ENCODE measurements at regions not wholly inside any gene's neighbourhood (a gene's known extent, or its start where the extent isn't known, plus 50 kb on each side); places are given as distances from the start of the nearest gene placed in this dataset.

DNA sequence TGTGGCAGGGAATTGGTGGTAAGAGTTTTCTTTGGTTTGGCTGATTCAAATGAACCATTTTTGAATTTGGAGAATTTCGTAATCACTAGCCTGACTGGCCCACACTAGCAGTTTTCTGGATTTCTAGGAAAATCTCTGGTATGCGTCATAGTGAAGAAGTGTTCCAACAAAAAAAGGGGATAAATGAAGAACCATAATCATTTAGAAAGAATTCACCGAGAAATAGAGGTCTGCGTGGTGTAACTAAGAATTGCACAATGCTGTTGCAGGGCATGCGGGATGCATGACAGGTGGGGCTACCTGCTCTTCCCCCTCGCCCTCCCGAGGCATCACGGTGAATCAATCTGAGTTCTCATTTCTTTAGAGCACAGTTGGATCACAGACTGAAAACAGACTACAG is 232.3 kb upstream of the PAPPA start:
- H3K27ac ChIP-seq = no peak overlapping the region
- no peak overlapping the region for H3K4me3 ChIP-seq
- intact Hi-C loops (cut with DNase I; ENCODE audit: low total_unique reads) = no loop called here
- H3K36me3 ChIP-seq = no peaks in the 10 kb centered on the region
- TF ChIP-seq CTCF (IDR thresholded peaks at IDR 0.05) (no peak), POLR2A (IDR thresholded peaks at IDR 0.05) (no peak)
- no peaks in the 10 kb centered on the region for H3K27me3 ChIP-seq
- no peak for DNase-seq
- no peaks in the 10 kb centered on the region for H3K4me1 ChIP-seq
- no peaks in the 10 kb centered on the region for H3K9me3 ChIP-seq

- TF ChIP-seq POLR2A (IDR thresholded peaks at IDR 0.05) = no peak
- Histone ChIP-seq H3K36me3 (no peaks in the 10 kb centered on the region), H3K9me3 (no peaks in the 10 kb centered on the region), H3K27me3 (no peaks in the 10 kb centered on the region), H3K27ac (no peak overlapping the region), H3K4me3 (no peak overlapping the region), H3K4me1 (no peaks in the 10 kb centered on the region)
- intact Hi-C loops (cut with DNase I; ENCODE audit: low total_unique reads) = no loop called here
- DNase-seq = no peak
Measured at GRCh38 chr9:115922444-115922843, 231.1 kb upstream of the PAPPA start.

GRCh38 chr9:115923410-115923809 is 230.2 kb upstream of the PAPPA start:
- Histone ChIP-seq H3K36me3 (no peaks in the 10 kb centered on the region), H3K27me3 (no peaks in the 10 kb centered on the region), H3K4me3 (no peak overlapping the region), H3K4me1 (no peaks in the 10 kb centered on the region), H3K9me3 (no peaks in the 10 kb centered on the region), H3K27ac (no peak overlapping the region)
- no peak for DNase-seq
- no peak for TF ChIP-seq CTCF (IDR thresholded peaks at IDR 0.05)
- TF ChIP-seq POLR2A (IDR thresholded peaks at IDR 0.05) = no peak
- intact Hi-C loops (cut with DNase I; ENCODE audit: low total_unique reads) = no loop called here

DNA sequence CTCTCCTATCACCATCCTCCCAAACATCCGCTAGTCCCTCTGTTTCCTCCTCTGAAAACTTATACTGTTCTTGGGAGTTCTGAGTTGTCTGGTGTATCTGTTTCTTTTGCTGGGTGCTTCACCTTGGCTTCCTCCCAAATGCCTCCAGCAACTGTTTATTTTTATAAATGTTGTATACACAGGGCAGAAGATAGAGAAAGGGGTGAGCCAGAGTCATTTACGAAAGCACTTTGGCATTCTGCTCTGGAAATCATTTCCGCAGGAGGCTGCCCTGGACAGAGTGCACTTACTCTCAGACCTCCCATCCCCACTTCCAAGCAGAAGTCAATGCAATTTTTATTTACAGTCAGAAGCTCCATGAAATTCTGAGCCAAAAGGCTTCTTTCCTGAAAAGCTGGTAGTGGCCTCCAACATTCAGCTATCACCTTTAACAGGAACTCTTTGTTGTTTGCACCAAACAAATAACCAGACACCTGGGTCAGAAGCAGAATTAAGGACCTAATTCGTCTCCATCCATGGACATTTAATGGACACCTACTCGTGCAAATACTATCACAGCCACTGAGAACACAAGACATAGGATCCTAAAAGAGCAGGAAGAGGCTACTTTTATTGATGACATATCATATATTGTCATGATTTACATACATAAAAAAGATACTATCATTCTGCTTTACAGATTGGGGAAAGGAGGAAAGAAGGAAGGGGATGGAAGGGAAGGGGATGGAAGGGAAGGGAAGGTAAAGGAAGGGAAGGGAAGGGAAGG is 229.5 kb upstream of the PAPPA start:
- TF ChIP-seq POLR2A (IDR thresholded peaks at IDR 0.05) (no peak), CTCF (IDR thresholded peaks at IDR 0.05) (no peak)
- intact Hi-C loops (cut with DNase I; ENCODE audit: low total_unique reads) = no loop called here
- H3K27ac ChIP-seq = no peak overlapping the region
- H3K4me1 ChIP-seq = no peaks in the 10 kb centered on the region
- DNase-seq = no peak
- H3K27me3 ChIP-seq = no peaks in the 10 kb centered on the region
- no peaks in the 10 kb centered on the region for H3K36me3 ChIP-seq
- H3K9me3 ChIP-seq = no peaks in the 10 kb centered on the region
- no peak overlapping the region for H3K4me3 ChIP-seq

DNA sequence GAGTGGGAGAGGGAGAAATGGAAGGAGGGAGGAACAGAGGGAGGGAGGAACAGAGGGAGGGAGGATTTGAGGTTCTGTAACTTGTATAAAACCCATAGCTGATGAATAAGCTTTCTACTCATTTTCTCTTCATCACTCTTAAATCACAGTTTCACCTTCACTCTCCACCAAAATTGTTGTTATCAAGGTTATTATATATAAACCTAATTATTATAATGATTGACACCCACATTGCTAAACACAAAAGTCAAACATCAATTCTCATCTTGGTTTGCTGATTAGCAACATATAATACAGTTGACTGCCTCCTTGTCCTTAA is 229.0 kb upstream of the PAPPA start:
- TF ChIP-seq POLR2A (IDR thresholded peaks at IDR 0.05) (no peak), CTCF (IDR thresholded peaks at IDR 0.05) (no peak)
- H3K9me3 ChIP-seq = no peaks in the 10 kb centered on the region
- no peak for DNase-seq
- no peak overlapping the region for H3K4me3 ChIP-seq
- intact Hi-C loops (cut with DNase I; ENCODE audit: low total_unique reads) = no loop called here
- H3K4me1 ChIP-seq = no peaks in the 10 kb centered on the region
- H3K36me3 ChIP-seq = no peaks in the 10 kb centered on the region
- no peak overlapping the region for H3K27ac ChIP-seq
- H3K27me3 ChIP-seq = no peaks in the 10 kb centered on the region

DNA sequence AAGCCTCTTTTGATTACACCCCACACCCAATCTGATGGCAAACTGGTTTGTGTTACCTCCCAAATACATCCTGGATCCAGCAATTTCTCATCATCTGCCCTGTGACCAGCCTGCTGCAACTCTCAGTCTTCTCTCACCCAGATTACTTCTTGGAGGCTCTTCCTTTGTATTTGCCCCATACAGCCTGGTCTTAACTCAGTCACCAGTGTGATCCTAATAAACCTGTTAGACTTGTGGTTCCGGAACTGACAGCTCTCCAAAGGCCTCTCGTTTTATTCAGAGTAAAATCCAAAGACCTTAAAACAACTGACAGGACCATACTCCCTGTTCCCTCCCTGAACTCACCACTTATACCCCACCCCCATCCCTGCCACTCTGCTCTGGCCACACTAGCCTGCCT is 228.2 kb upstream of the PAPPA start:
- no peak for DNase-seq
- no peak for TF ChIP-seq CTCF (IDR thresholded peaks at IDR 0.05)
- Histone ChIP-seq H3K36me3 (no peaks in the 10 kb centered on the region), H3K27me3 (no peaks in the 10 kb centered on the region), H3K4me3 (no peak overlapping the region), H3K27ac (no peak overlapping the region), H3K4me1 (no peaks in the 10 kb centered on the region), H3K9me3 (no peaks in the 10 kb centered on the region)
- intact Hi-C loops (cut with DNase I; ENCODE audit: low total_unique reads) = no loop called here
